ENCODE measurements at regions not wholly inside any gene's neighbourhood (a gene's known extent, or its start where the extent isn't known, plus 50 kb on each side); places are given as distances from the start of the nearest gene placed in this dataset.
"Not testable (repeated sequence)": the region's sequence is repeated elsewhere in the genome, so short reads cannot be mapped to it uniquely, and the experiment has no call there.

- H3K27me3 ChIP-seq (ENCODE audit: control insufficient read depth in 2 of 2, insufficient read depth in 2 of 2, low read length in 2 of 2); H3K79me2 ChIP-seq (ENCODE audit: control insufficient read depth, insufficient read depth, low read length); intact Hi-C loops (cut with micrococcal nuclease); H3K27ac ChIP-seq (ENCODE audit: insufficient read depth, low read depth, low read length); H4K20me1 ChIP-seq (replicated peaks; ENCODE audit: control insufficient read depth, extremely low read depth, insufficient read depth, low read length); POLR2A ChIA-PET; H3K4me3 ChIP-seq (replicated peaks in 1 of 3; ENCODE audit: insufficient read depth in 1 of 3, low read depth in 1 of 3, low read length in 3 of 3); dilution Hi-C loops (cut with MboI; ENCODE audit: extremely low pct_ligation_motif_present, low sequenced_read_pairs); H3K4me2 ChIP-seq (ENCODE audit: insufficient read depth, low read length); H3K4me1 ChIP-seq (ENCODE audit: control insufficient read depth, extremely low read depth, insufficient read depth, low read length); BruUV-seq (replicated peaks); H2AFZ ChIP-seq (ENCODE audit: low read depth, low read length); H3K9me3 ChIP-seq (replicated peaks; ENCODE audit: control insufficient read depth, insufficient read depth, low read length); H3K36me3 ChIP-seq (ENCODE audit: control insufficient read depth in 2 of 2, extremely low read depth in 1 of 2, insufficient read depth in 2 of 2, low read length in 2 of 2); H3K9ac ChIP-seq (replicated peaks; ENCODE audit: extremely low read depth, insufficient read depth, low read length); H3K9me1 ChIP-seq (replicated peaks; ENCODE audit: control insufficient read depth, extremely low read depth, insufficient read depth, low read length); DNase-seq (ENCODE audit: low read depth, low spot score); FAIRE-seq; CTCF ChIA-PET: not testable (repeated sequence)
Observed at GRCh38 chr2:113551637-113552318, 53.3 kb downstream of the FOXD4L1 start.

GRCh38 chr2:113559820-113560219 is 61.4 kb downstream of the FOXD4L1 start:
- not testable (repeated sequence) for FAIRE-seq

GRCh38 chr2:113562662-113563061 is 64.2 kb downstream of the FOXD4L1 start:
- POLR2A ChIA-PET; DNase-seq (ENCODE audit: low read depth, low spot score); H3K9me3 ChIP-seq (replicated peaks; ENCODE audit: control insufficient read depth, insufficient read depth, low read length); BruUV-seq (replicated peaks); H3K9me1 ChIP-seq (replicated peaks; ENCODE audit: control insufficient read depth, extremely low read depth, insufficient read depth, low read length); dilution Hi-C loops (cut with MboI; ENCODE audit: extremely low pct_ligation_motif_present, low sequenced_read_pairs); CTCF ChIA-PET; intact Hi-C loops (cut with micrococcal nuclease); H3K4me3 ChIP-seq (replicated peaks in 1 of 3; ENCODE audit: insufficient read depth in 1 of 3, low read depth in 1 of 3, low read length in 3 of 3); H3K79me2 ChIP-seq (ENCODE audit: control insufficient read depth, insufficient read depth, low read length); H3K36me3 ChIP-seq (ENCODE audit: control insufficient read depth in 2 of 2, extremely low read depth in 1 of 2, insufficient read depth in 2 of 2, low read length in 2 of 2); H2AFZ ChIP-seq (ENCODE audit: low read depth, low read length); H3K27me3 ChIP-seq (ENCODE audit: control insufficient read depth in 2 of 2, insufficient read depth in 2 of 2, low read length in 2 of 2); H3K4me2 ChIP-seq (ENCODE audit: insufficient read depth, low read length); FAIRE-seq; H4K20me1 ChIP-seq (replicated peaks; ENCODE audit: control insufficient read depth, extremely low read depth, insufficient read depth, low read length); H3K27ac ChIP-seq (ENCODE audit: insufficient read depth, low read depth, low read length); H3K4me1 ChIP-seq (ENCODE audit: control insufficient read depth, extremely low read depth, insufficient read depth, low read length); H3K9ac ChIP-seq (replicated peaks; ENCODE audit: extremely low read depth, insufficient read depth, low read length): not testable (repeated sequence)

More at GRCh38 chr2:113559820-113560219, 61.4 kb downstream of the FOXD4L1 start:
- DNase-seq (ENCODE audit: low read depth, low spot score); intact Hi-C loops (cut with micrococcal nuclease); H3K9me1 ChIP-seq (replicated peaks; ENCODE audit: control insufficient read depth, extremely low read depth, insufficient read depth, low read length); H3K4me2 ChIP-seq (ENCODE audit: insufficient read depth, low read length); dilution Hi-C loops (cut with MboI; ENCODE audit: extremely low pct_ligation_motif_present, low sequenced_read_pairs); H3K4me3 ChIP-seq (replicated peaks in 1 of 3; ENCODE audit: insufficient read depth in 1 of 3, low read depth in 1 of 3, low read length in 3 of 3); BruUV-seq (replicated peaks); H3K9ac ChIP-seq (replicated peaks; ENCODE audit: extremely low read depth, insufficient read depth, low read length); H2AFZ ChIP-seq (ENCODE audit: low read depth, low read length); H3K4me1 ChIP-seq (ENCODE audit: control insufficient read depth, extremely low read depth, insufficient read depth, low read length); H3K79me2 ChIP-seq (ENCODE audit: control insufficient read depth, insufficient read depth, low read length); H3K9me3 ChIP-seq (replicated peaks; ENCODE audit: control insufficient read depth, insufficient read depth, low read length); CTCF ChIA-PET; H3K27me3 ChIP-seq (ENCODE audit: control insufficient read depth in 2 of 2, insufficient read depth in 2 of 2, low read length in 2 of 2); H4K20me1 ChIP-seq (replicated peaks; ENCODE audit: control insufficient read depth, extremely low read depth, insufficient read depth, low read length); H3K27ac ChIP-seq (ENCODE audit: insufficient read depth, low read depth, low read length); POLR2A ChIA-PET; H3K36me3 ChIP-seq (ENCODE audit: control insufficient read depth in 2 of 2, extremely low read depth in 1 of 2, insufficient read depth in 2 of 2, low read length in 2 of 2): not testable (repeated sequence)

- FAIRE-seq; H3K27ac ChIP-seq (ENCODE audit: insufficient read depth, low read depth, low read length); intact Hi-C loops (cut with micrococcal nuclease); BruUV-seq (replicated peaks); H3K9ac ChIP-seq (replicated peaks; ENCODE audit: extremely low read depth, insufficient read depth, low read length); H2AFZ ChIP-seq (ENCODE audit: low read depth, low read length); H3K79me2 ChIP-seq (ENCODE audit: control insufficient read depth, insufficient read depth, low read length); CTCF ChIA-PET; H3K4me2 ChIP-seq (ENCODE audit: insufficient read depth, low read length); POLR2A ChIA-PET; H3K9me3 ChIP-seq (replicated peaks; ENCODE audit: control insufficient read depth, insufficient read depth, low read length); H3K4me3 ChIP-seq (replicated peaks in 1 of 3; ENCODE audit: insufficient read depth in 1 of 3, low read depth in 1 of 3, low read length in 3 of 3); H3K27me3 ChIP-seq (ENCODE audit: control insufficient read depth in 2 of 2, insufficient read depth in 2 of 2, low read length in 2 of 2); H3K4me1 ChIP-seq (ENCODE audit: control insufficient read depth, extremely low read depth, insufficient read depth, low read length); H3K36me3 ChIP-seq (ENCODE audit: control insufficient read depth in 2 of 2, extremely low read depth in 1 of 2, insufficient read depth in 2 of 2, low read length in 2 of 2); H4K20me1 ChIP-seq (replicated peaks; ENCODE audit: control insufficient read depth, extremely low read depth, insufficient read depth, low read length); DNase-seq (ENCODE audit: low read depth, low spot score); H3K9me1 ChIP-seq (replicated peaks; ENCODE audit: control insufficient read depth, extremely low read depth, insufficient read depth, low read length); dilution Hi-C loops (cut with MboI; ENCODE audit: extremely low pct_ligation_motif_present, low sequenced_read_pairs): not testable (repeated sequence)
Observed at GRCh38 chr2:113566674-113567480, 60.2 kb upstream of the RABL2A start.

Data from endothelial cell of umbilical vein (primary cell).